ENCODE measurements at regions not wholly inside any gene's neighbourhood (a gene's known extent, or its start where the extent isn't known, plus 50 kb on each side); places are given as distances from the start of the nearest gene placed in this dataset.

DNA sequence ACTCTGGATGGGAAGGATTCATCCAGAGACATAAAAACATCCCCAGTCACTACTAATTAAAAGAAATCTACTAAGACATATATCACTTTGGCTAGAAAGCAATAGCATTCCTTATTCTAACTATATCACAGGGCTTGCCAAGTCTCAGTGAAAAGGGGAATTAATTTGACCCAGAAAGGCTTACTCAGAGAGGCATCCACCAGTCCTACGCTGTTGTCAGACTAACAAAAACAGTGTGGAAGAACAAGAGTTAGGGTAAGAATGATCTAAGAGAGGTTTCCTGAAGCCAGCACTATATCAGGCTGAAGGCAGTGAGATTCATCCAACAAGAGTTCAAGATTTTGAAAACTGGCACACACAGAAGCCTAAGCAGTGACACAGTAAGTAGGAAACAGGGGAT, 126.1 kb downstream of the GDAP2 start:
- H3K4me3 ChIP-seq (ENCODE audit: low read depth, poor library complexity, severe bottlenecking) = no peak overlapping the region
- TF ChIP-seq, protein P1, sequence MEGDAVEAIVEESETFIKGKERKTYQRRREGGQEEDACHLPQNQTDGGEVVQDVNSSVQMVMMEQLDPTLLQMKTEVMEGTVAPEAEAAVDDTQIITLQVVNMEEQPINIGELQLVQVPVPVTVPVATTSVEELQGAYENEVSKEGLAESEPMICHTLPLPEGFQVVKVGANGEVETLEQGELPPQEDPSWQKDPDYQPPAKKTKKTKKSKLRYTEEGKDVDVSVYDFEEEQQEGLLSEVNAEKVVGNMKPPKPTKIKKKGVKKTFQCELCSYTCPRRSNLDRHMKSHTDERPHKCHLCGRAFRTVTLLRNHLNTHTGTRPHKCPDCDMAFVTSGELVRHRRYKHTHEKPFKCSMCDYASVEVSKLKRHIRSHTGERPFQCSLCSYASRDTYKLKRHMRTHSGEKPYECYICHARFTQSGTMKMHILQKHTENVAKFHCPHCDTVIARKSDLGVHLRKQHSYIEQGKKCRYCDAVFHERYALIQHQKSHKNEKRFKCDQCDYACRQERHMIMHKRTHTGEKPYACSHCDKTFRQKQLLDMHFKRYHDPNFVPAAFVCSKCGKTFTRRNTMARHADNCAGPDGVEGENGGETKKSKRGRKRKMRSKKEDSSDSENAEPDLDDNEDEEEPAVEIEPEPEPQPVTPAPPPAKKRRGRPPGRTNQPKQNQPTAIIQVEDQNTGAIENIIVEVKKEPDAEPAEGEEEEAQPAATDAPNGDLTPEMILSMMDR (IDR thresholded peaks at IDR 0.05) = no peak
- no peak for TF ChIP-seq POLR2A (IDR thresholded peaks at IDR 0.05)
- intact Hi-C loops (cut with DNase I; ENCODE audit: low total_unique reads) = no loop called here
- WGBS, 2 donors = 47 to 50% methylated on average over 1 of the region's 1 CpG
- DNase-seq (ENCODE audit: low spot score in 2 of 2) = no peak

DNA sequence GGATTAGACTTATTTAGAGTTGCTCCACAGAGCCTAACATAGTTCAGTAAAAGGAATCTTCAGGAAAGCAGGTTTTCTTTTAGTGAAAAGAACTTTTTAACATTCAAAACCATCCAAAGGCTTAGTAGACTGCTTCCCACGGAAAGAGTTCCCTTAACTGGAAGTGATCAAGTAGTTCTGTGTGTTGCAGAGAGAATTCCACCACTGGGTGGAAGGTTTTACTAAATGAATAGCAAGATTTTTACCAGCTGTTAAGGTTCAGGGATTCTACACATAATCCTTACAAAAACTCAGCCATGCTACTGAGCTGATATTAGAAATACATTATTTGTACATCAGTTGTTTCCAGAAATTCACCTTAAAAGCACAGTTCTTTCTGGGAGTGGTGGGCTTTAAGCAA, 119.7 kb downstream of the GDAP2 start:
- TF ChIP-seq POLR2A (IDR thresholded peaks at IDR 0.05) = no peak
- TF ChIP-seq, protein P1 (IDR thresholded peaks at IDR 0.05) = no peak
- WGBS, 2 donors = 41 to 62% methylated on average over 1 of the region's 1 CpG
- no peak overlapping the region for H3K4me3 ChIP-seq (ENCODE audit: low read depth, poor library complexity, severe bottlenecking)
- intact Hi-C loops (cut with DNase I; ENCODE audit: low total_unique reads) = no loop called here
- no peak for DNase-seq (ENCODE audit: low spot score in 2 of 2)

- WGBS, 2 donors = 42 to 55% methylated on average over 3 of the region's 3 CpGs
- no peak for DNase-seq (ENCODE audit: low spot score in 2 of 2)
- H3K4me3 ChIP-seq (ENCODE audit: low read depth, poor library complexity, severe bottlenecking) = no peak overlapping the region
- intact Hi-C loops (cut with DNase I; ENCODE audit: low total_unique reads) = no loop called here
- no peak for TF ChIP-seq POLR2A (IDR thresholded peaks at IDR 0.05)
- TF ChIP-seq, protein P1 (IDR thresholded peaks at IDR 0.05) = no peak
Observed at GRCh38 chr1:117810553-117810952, 118.9 kb downstream of the GDAP2 start.

DNA sequence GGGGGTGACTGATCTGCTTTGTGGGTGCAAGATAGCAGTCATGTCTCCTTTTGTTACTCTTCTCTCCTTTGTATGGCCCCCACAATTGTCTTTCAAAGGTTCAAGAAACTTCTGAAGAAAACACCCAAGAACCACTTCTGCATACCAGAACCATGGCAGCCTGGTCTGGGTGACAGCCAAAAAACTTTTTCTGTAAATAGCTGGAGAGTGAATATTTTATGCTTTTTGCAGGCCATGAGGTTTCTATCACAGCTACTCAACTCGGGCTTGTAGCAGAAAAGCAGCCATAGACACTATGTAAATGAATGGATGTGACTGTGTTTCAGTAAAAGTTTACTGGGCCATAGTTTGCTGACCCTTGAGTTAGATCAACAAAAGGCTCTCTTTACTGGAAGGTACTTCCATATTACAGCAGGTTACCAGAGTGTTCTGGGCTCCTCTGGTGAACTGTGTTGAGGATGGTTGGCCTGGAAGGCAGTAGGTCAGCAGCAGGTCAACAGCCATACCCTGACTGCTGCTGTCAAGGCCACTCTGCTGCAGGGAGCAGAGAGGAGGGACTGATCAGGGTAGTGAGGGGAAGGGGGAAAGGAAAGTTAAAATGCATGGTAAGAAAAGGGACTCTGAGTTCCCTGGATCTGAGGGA, 116.4 kb downstream of the GDAP2 start:
- no peak overlapping the region for H3K4me3 ChIP-seq (ENCODE audit: low read depth, poor library complexity, severe bottlenecking)
- DNase-seq (ENCODE audit: low spot score in 2 of 2) = no peak
- intact Hi-C loops (cut with DNase I; ENCODE audit: low total_unique reads) = no loop called here
- TF ChIP-seq POLR2A (IDR thresholded peaks at IDR 0.05) = no peak
- TF ChIP-seq, protein P1 (IDR thresholded peaks at IDR 0.05) = no peak
- 57 to 62% methylated on average over 1 of the region's 1 CpG for WGBS, 2 donors

Data from lower leg skin (tissue), 4 donors.